ENCODE measurements at regions not wholly inside any gene's neighbourhood (a gene's known extent, or its start where the extent isn't known, plus 50 kb on each side); places are given as distances from the start of the nearest gene placed in this dataset.
"Not testable (repeated sequence)": the region's sequence is repeated elsewhere in the genome, so short reads cannot be mapped to it uniquely, and the experiment has no call there.

- peak; percentile 20 for DNase-seq
Measured at GRCh38 chr11:122020902-122021301, 95.1 kb downstream of the BLID start.

DNA sequence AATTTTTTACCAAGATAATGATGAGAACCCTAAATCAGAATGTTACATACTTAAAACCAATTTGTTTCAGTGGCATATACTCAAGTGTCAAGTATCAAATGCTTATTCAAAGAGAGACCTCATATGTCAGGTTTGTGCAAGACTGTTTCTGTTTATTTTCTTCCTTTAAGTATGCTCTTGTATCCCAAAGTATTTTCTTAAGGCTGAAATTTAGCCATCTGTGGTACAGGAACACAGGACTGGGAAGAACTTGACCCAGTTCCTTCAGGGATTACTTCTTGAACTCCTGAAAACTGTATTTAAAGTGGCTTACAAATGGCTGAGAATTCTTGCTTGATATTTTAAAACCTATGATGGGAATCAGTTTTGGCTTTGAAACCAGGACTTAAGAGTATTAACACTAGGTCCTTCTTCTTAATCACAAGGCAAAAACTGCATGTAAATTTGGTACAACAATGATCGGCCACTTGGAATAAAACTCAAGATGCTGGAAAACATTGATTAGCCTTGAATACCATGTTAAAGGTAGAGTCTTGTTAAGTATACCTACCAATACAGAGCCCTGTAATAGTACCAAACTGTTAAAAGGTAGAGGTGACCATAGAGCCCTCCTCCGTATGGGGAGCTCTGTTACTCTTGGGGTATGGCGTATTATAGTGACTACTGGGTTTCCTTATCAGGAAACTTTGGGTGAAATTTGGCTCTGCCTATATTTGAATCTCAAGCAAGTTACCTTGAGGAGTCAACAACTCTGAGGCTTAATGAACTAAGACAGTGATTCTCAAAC lies 95.9 kb downstream of the BLID start:
- no peak for DNase-seq

GRCh38 chr11:122007601-122008071 lies 108.4 kb downstream of the BLID start:
- DNase-seq = peak; percentile 23

DNA sequence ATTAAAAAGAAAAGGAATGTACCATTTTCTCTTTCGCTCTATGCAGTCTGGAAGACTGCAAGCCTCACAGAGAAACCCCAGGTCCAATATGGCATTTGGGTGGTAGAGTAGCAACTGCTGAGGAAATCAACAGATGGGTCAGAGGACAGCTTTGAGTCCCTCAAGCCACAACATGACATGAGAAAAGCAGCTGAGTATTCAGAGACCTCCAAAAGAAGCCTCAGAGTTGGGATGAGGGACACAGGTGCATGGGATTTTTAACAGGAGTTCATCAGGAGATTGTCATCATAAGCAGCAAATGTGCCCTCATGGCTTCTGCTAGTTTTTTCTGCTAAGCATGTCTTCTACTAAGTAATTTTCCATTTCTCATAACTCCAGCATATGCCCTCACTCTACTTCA lies 111.6 kb downstream of the BLID start:
- no peak for DNase-seq

DNA sequence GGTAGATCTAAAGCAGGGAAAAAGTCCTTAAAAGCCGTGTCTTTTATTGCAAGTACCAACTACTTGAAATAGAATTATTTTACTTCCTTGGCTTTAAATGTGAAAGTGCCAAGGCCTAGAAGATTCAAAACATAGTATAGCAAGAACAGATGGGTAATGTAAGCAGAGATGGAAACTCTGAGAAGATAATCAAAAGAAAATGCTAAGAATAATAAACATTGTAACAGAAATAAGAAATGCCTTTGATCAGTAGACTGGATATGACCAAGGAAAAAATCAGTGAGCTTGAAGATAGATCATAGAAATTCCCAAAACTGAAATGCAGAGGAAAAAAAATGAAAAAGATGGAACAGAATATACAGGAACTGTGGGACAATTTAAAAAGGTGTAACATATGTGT lies 113.1 kb downstream of the BLID start:
- no peak for DNase-seq

DNA sequence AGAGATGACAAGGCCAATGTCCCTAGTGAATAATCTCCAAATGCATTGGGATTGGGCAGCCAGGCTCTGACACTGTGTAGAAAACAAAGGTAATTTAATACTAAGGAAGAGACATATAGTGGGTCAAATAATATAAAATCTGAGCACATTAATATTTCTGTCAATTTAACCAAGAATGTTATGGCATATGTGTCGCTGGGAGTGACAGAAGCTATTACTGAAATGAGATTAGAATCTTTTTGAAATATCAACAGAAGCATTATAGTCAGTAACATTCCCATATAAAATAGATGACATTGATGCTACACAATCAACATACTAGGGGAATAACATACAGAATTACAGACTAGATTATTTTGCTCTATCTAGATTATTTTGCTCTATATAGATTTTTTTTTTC lies 114.0 kb downstream of the BLID start:
- DNase-seq = no peak

GRCh38 chr11:121999651-122000050 lies 116.4 kb downstream of the BLID start:
- no peak for DNase-seq

DNA sequence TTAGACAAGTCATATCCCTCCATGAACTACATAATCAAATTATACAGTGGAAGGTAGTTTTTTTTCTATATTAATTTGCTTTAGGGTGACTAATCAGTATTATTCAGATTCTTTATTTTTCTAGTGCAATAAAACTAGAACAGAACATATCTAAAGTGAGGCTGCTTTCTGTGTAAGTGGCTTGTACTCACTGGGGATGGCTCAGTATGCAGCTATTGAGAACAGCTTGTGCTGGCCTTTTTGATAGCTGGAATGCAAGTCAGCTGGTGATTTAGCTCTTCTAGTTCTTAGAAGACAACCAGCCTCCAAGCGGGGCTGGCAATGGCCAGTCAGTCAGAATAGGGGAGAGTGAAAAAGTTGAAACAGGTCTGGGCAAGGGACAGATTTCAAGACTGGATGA lies 119.4 kb downstream of the BLID start:
- DNase-seq = no peak

GRCh38 chr11:121983901-121984300 lies 132.1 kb downstream of the BLID start:
- DNase-seq = no peak

GRCh38 chr11:121977914-121978313 lies 138.1 kb downstream of the BLID start:
- DNase-seq = not testable (repeated sequence)

DNA sequence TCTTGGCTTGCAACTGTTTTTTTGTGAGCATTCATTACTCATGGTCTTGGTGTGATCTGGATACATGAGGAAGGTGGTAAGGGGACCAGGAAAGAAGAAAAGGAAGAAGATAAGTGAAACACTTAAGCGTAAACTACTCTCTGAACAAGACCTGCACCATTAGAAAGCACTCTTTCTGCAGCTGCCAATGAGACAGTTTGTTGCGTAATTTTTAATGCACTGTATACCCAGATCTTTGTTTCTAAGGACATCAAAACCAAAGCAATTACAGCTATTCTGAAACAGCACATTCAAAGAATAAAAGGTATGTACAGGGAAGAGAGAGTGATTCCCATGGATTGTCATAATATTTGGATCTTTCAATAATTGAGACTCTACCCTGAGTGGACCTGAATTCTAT lies 147.4 kb downstream of the BLID start:
- DNase-seq = no peak

DNA sequence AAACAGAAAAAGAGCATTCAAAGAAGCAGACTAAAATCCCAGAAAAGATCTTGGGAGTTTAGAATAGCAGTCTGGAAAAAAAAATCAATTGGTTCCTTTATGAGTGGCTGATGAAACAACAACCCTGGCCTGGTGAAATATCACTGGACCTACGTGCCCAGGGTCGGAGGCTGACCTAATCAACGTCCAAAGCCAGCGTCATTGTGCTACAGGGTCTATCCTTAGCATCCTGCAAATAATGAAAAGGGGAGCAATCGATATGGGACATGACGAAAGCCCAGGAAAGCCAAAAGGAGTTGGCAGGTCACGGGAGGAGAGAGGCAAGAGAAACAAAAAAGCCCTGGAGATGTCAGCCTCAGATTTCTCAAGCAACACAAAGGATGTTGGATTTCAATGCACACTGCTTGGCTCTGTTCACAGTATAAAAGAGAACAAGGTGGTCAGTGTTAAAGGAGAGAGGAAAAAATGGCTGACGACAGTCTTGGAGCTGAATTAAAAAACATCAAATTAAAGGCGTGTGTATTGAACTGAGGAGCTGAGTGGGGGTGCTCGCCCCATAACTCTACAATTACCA lies 148.8 kb downstream of the BLID start:
- DNase-seq = no peak

DNA sequence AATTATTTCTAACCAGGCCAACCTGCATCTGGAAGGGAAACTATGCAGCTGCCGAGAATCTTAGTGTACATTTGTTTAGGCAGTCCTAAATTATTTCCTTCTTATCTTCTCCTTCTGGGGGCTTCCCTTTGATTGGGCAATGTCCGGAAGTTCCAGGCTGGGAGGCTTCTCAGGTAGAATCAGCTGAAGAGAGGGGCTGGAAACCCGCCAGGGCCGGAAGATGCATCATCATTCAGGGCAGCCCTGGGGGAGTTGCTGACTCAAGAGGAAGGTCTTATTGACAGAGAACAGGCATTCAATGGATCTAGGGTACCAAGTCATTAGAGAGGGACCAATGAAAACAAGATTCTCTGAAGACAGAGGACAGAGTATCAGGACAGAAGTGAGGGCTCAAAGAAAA lies 150.7 kb downstream of the BLID start:
- DNase-seq = no peak

- DNase-seq = no peak
Measured at GRCh38 chr11:121964591-121964990, 151.4 kb downstream of the BLID start.

DNA sequence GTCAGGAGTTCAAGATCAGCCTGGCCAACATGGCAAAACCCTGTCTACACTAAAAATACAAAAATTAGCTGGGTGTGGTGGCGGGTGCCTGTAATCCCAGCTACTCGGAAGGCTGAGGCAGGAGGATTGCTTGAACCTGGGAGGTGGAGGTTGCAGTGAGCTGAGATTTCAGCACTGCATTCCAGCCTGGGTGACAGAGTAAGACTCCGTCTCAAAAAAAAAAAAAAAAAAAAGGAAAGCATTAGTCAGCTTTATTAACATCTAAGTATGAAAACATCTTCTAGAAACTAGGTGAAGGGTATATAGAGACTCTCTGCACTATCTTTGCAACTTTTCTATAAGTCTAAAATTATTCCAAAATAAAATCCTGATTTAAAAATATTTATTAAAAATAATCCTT lies 152.2 kb downstream of the BLID start:
- DNase-seq = not testable (repeated sequence)

GRCh38 chr11:121961321-121961801 lies 154.7 kb downstream of the BLID start:
- no peak for DNase-seq

GRCh38 chr11:121958971-121959325 lies 157.1 kb downstream of the BLID start:
- no peak for DNase-seq

DNA sequence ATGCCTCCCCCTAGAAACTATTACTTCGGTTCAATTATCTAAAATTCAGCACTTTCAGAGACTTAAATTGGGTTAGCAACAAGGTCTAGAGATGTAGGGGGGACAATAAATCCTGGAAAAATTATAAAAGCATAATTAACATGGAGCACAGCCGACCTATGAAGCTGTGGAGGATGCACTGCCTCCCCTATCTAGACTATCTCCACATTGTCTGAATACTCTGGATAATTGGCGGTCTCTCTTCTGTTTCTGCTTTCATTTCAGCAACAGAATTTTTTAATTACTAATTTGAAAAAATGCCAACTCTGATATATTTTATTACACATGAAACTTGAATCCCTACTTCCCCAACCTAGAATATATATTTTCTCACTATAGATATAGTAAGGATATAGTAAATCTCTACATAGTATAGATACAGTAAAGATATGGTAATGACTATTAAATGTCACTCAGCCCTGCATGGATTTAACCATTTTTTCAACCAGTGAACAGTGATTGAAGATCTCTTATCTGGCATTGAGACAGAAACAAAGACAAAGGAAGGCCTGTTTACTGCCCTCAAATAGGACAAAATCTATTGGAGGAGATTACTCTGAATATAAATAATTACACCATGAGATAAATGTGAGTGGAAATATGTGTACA lies 157.6 kb downstream of the BLID start:
- DNase-seq = no peak

DNA sequence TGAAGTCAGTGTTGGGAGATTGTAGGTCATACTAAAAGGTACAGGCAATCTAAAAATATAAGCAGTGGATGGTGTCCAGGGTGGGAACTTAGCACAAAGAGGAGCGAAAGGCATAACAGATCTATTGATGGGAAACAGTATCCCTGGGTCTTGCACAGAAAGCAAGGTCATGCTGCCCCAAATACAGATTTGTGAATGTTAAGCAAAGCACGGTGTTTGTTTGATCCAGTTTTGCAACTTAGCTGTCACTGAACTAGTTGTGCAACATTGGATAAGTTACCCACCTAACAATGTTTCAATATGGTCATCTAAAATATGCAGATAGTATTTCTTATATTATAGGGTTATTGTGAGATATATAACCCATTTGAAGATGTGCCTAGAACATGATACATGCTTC lies 162.9 kb downstream of the BLID start:
- no peak for DNase-seq

DNA sequence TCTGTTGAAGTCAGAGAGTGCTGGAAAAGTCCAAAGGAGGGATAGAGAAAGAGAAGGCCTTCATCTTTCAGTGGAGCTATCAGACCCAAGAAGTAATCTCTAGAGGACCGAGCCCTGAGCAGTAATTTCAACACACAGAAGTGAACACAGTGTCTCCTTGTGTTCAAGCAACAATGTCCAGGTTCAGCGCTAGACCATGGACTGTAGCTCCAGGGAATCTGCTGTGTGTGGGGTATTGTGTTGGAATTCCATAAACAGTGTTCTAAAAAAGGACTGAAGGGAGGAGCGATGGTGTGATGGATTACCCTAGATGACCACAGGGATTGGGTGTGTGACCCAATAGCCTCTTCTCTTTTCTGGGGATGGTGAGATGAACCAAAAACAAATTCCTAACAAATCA lies 165.9 kb downstream of the BLID start:
- DNase-seq = no peak

- no peak for DNase-seq
Measured at GRCh38 chr11:121946514-121946913, 169.5 kb downstream of the BLID start.

GRCh38 chr11:121944556-121945230 lies 171.3 kb downstream of the BLID start:
- DNase-seq = no peak

DNA sequence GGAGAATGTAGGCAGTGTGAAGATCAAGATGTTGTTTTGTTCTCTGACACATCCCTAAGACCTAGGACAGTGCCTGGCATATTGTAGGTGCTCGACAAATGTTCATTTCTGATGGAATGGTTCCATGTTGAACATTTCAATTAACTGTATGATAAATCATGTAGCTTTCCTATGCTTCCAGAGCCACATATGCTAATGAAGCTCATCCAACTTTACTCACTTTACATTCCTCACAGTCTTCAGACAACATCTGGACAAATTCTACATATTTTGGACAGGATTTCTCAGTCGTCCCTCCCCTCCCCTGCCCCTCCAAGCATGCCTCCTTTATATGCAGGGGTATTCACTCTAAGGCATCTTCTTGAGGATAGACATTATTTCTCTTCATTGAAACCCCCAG lies 177.9 kb downstream of the BLID start:
- DNase-seq = no peak

Measured in hematopoietic multipotent progenitor cell treated with erythropoietin and hydrocortisone succinate and interleukin-3 and kit ligand, for 6 days (in vitro differentiated cells).